ENCODE measurements at regions not wholly inside any gene's neighbourhood (a gene's known extent, or its start where the extent isn't known, plus 50 kb on each side); places are given as distances from the start of the nearest gene placed in this dataset.

DNA sequence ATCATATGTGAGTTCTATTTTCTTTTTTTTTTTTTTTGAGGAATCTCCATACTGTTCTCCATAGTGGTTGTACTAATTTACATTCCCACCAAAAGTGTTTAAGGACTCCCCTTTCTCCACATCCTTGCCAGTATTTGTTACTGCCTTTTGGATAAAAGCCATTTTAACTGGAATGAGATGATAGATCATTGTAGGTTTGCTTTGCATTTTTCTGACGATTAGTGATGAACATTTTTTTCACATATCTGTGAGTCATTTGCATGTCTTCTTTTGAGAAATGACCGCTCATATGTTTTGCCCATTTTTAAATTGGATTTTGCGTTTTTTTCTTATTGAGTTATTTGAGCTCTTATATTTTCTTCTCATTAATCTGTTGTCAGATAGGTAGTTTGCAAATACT, 394.8 kb downstream of the LRFN5 start:
- no peaks in the 10 kb centered on the region for H3K9me3 ChIP-seq (replicated peaks; ENCODE audit: control insufficient read depth, insufficient read depth, low read length)
- no peak overlapping the region for H3K4me2 ChIP-seq (ENCODE audit: insufficient read depth, low read length)
- dilution Hi-C loops (cut with MboI; ENCODE audit: extremely low pct_ligation_motif_present, low sequenced_read_pairs) (no loop called here), intact Hi-C loops (cut with micrococcal nuclease) (no loop called here)
- no TSS peak for BruUV-seq (replicated peaks)
- DNase-seq (ENCODE audit: low read depth, low spot score): no peak
- no peak for TF ChIP-seq GATA2 (IDR thresholded peaks at IDR 0.05; ENCODE audit: insufficient read depth, insufficient read length, low read depth, low read length)
- TF ChIP-seq POLR2A (IDR thresholded peaks at IDR 0.05; ENCODE audit: low read depth, low read length): no peak
- TF ChIP-seq FOS (IDR thresholded peaks at IDR 0.05; ENCODE audit: borderline replicate concordance, insufficient read depth, low read length): no peak
- TF ChIP-seq, protein P1, sequence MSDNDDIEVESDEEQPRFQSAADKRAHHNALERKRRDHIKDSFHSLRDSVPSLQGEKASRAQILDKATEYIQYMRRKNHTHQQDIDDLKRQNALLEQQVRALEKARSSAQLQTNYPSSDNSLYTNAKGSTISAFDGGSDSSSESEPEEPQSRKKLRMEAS (IDR thresholded peaks at IDR 0.05; ENCODE audit: insufficient read depth, insufficient read length): no peak
- no peak for TF ChIP-seq JUN (IDR thresholded peaks at IDR 0.05; ENCODE audit: borderline replicate concordance, insufficient read depth, insufficient read length, low read depth)
- TF ChIP-seq MYC (IDR thresholded peaks at IDR 0.05; ENCODE audit: low read depth, low read length): no peak
- TF ChIP-seq, protein P2, sequence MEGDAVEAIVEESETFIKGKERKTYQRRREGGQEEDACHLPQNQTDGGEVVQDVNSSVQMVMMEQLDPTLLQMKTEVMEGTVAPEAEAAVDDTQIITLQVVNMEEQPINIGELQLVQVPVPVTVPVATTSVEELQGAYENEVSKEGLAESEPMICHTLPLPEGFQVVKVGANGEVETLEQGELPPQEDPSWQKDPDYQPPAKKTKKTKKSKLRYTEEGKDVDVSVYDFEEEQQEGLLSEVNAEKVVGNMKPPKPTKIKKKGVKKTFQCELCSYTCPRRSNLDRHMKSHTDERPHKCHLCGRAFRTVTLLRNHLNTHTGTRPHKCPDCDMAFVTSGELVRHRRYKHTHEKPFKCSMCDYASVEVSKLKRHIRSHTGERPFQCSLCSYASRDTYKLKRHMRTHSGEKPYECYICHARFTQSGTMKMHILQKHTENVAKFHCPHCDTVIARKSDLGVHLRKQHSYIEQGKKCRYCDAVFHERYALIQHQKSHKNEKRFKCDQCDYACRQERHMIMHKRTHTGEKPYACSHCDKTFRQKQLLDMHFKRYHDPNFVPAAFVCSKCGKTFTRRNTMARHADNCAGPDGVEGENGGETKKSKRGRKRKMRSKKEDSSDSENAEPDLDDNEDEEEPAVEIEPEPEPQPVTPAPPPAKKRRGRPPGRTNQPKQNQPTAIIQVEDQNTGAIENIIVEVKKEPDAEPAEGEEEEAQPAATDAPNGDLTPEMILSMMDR (IDR thresholded peaks at IDR 0.05; ENCODE audit: extremely low read depth in 1 of 2, insufficient read depth in 1 of 2, low read depth in 1 of 2, low read length in 2 of 2): no peak
- no peak for TF ChIP-seq EZH2 (IDR thresholded peaks at IDR 0.05; ENCODE audit: borderline replicate concordance, low read depth, low read length, severe bottlenecking)
- TF ChIP-seq POLR2AphosphoS5 (IDR thresholded peaks at IDR 0.05; ENCODE audit: insufficient read depth, low read depth, low read length): no peak
- H3K27ac ChIP-seq (ENCODE audit: insufficient read depth, low read depth, low read length): no peak overlapping the region
- ChIA-PET POLR2A (no interaction called here), CTCF (no interaction called here)
- H3K79me2 ChIP-seq (ENCODE audit: control insufficient read depth, insufficient read depth, low read length): no peaks in the 10 kb centered on the region
- FAIRE-seq: no peak
- H4K20me1 ChIP-seq (replicated peaks; ENCODE audit: control insufficient read depth, extremely low read depth, insufficient read depth, low read length): no peaks in the 10 kb centered on the region
- no peaks in the 10 kb centered on the region for H3K36me3 ChIP-seq (ENCODE audit: control insufficient read depth in 2 of 2, extremely low read depth in 1 of 2, insufficient read depth in 2 of 2, low read length in 2 of 2)
- H3K4me1 ChIP-seq (ENCODE audit: control insufficient read depth, extremely low read depth, insufficient read depth, low read length): no peaks in the 10 kb centered on the region
- no peaks in the 10 kb centered on the region for H3K27me3 ChIP-seq (ENCODE audit: control insufficient read depth in 2 of 2, insufficient read depth in 2 of 2, low read length in 2 of 2)
- H2AFZ ChIP-seq (ENCODE audit: low read depth, low read length): no peak overlapping the region
- no peaks in the 10 kb centered on the region for H3K9me1 ChIP-seq (replicated peaks; ENCODE audit: control insufficient read depth, extremely low read depth, insufficient read depth, low read length)
- H3K4me3 ChIP-seq (replicated peaks in 1 of 3; ENCODE audit: insufficient read depth in 1 of 3, low read depth in 1 of 3, low read length in 3 of 3): no peak overlapping the region
- H3K9ac ChIP-seq (replicated peaks; ENCODE audit: extremely low read depth, insufficient read depth, low read length): no peak overlapping the region

Measured in endothelial cell of umbilical vein (primary cell).